GM23338 (cell line): ENCODE measurements at regions not wholly inside any gene's neighbourhood (a gene's known extent, or its start where the extent isn't known, plus 50 kb on each side); places are given as distances from the start of the nearest gene placed in this dataset.

Experiments used
- CREB1 ChIP-seq: fragments of 250-450 bp; sonication (Bioruptor Pico); IDR thresholded peaks from 2 replicates; pipeline ENCODE4 v1.5.0; 2020; ENCODE audit warnings: low read depth, mild to moderate bottlenecking, moderate library complexity
- CTCF ChIP-seq, 2 experiments: fragments of 200-600 bp in 1 of 2; sonication (generic) in 1 of 2; conservative IDR thresholded peaks; 2 replicates each; pipeline versions ENCODE4 v1.5.1 to v1.6.1; 2016 to 2017; ENCODE audit warnings: antibody characterized with exemption in 2 of 2, low read depth in 2 of 2, mild to moderate bottlenecking in 2 of 2, moderate library complexity in 1 of 2
- EZH2 ChIP-seq: fragments of 200-600 bp; sonication (generic); IDR thresholded peaks from one replicate; pipeline ENCODE4 v1.8.0; 2017; ENCODE audit warnings: antibody characterized with exemption, mild to moderate bottlenecking, low read depth; ENCODE audit not compliant: unreplicated experiment
- EZH2phosphoT487 ChIP-seq: fragments of 200-600 bp; sonication (generic); IDR thresholded peaks from one replicate; pipeline ENCODE4 v1.8.1; 2018; ENCODE audit warnings: antibody characterized with exemption; ENCODE audit not compliant: unreplicated experiment
- JUNB ChIP-seq: IDR thresholded peaks from one replicate; pipeline ENCODE4 v1.6.1; 2016; ENCODE audit warnings: antibody characterized with exemption; ENCODE audit not compliant: unreplicated experiment
- POLR2AphosphoS5 ChIP-seq: IDR thresholded peaks from 2 replicates; pipeline ENCODE4 v1.6.1; 2016; ENCODE audit warnings: antibody characterized with exemption, low read depth
- ZNF114 ChIP-seq: fragments of 250-450 bp; sonication (Bioruptor Pico); IDR thresholded peaks from 2 replicates; pipeline ENCODE4 v1.5.0; 2020; ENCODE audit warnings: mild to moderate bottlenecking, moderate library complexity

- no peak for TF ChIP-seq CTCF (conservative IDR thresholded peaks at IDR 0.05; ENCODE audit: low read depth in 2 of 2)
- TF ChIP-seq ZNF114 (CRISPR knock-in tag) = no peak
- TF ChIP-seq POLR2AphosphoS5 = no peak
- TF ChIP-seq EZH2 = no peak
- no peak for TF ChIP-seq CREB1 (CRISPR knock-in tag)
- no peak for TF ChIP-seq JUNB
- no peak for TF ChIP-seq EZH2phosphoT487
These were observed 250.7 kb upstream of the ARHGAP20 start for GRCh38 chr11:110962921-110963320.
